ENCODE measurements at regions not wholly inside any gene's neighbourhood (a gene's known extent, or its start where the extent isn't known, plus 50 kb on each side); places are given as distances from the start of the nearest gene placed in this dataset.

GRCh38 chr6:82114748-82115147, 132.8 kb downstream of the IBTK start:
- TF ChIP-seq CTCF (IDR thresholded peaks at IDR 0.05; ENCODE audit: insufficient read depth, low read length), result no peak
- no peak for TF ChIP-seq POLR2AphosphoS5 (IDR thresholded peaks at IDR 0.05; ENCODE audit: low read depth)
- TF ChIP-seq, protein P1, sequence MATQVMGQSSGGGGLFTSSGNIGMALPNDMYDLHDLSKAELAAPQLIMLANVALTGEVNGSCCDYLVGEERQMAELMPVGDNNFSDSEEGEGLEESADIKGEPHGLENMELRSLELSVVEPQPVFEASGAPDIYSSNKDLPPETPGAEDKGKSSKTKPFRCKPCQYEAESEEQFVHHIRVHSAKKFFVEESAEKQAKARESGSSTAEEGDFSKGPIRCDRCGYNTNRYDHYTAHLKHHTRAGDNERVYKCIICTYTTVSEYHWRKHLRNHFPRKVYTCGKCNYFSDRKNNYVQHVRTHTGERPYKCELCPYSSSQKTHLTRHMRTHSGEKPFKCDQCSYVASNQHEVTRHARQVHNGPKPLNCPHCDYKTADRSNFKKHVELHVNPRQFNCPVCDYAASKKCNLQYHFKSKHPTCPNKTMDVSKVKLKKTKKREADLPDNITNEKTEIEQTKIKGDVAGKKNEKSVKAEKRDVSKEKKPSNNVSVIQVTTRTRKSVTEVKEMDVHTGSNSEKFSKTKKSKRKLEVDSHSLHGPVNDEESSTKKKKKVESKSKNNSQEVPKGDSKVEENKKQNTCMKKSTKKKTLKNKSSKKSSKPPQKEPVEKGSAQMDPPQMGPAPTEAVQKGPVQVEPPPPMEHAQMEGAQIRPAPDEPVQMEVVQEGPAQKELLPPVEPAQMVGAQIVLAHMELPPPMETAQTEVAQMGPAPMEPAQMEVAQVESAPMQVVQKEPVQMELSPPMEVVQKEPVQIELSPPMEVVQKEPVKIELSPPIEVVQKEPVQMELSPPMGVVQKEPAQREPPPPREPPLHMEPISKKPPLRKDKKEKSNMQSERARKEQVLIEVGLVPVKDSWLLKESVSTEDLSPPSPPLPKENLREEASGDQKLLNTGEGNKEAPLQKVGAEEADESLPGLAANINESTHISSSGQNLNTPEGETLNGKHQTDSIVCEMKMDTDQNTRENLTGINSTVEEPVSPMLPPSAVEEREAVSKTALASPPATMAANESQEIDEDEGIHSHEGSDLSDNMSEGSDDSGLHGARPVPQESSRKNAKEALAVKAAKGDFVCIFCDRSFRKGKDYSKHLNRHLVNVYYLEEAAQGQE (IDR thresholded peaks at IDR 0.05; ENCODE audit: insufficient replicate concordance, low read depth), result no peak
- no peak for TF ChIP-seq GABPA (IDR thresholded peaks at IDR 0.05; ENCODE audit: low read depth)

All from HL-60 (cell line).